Panc1 (cell line): ENCODE measurements at regions not wholly inside any gene's neighbourhood (a gene's known extent, or its start where the extent isn't known, plus 50 kb on each side); places are given as distances from the start of the nearest gene placed in this dataset.

ENCODE experiments used
- ATAC-seq: fragments of 200-7000 bp; cut with Tn5 transposase; 2 replicates; pipeline ENCODE4 v1.9.1; 2020; ENCODE audit warnings: mild to moderate bottlenecking, moderate library complexity
- BruUV-seq: library from RNA; stranded (reverse); fragments of 400-500 nt; replicated peaks from 2 replicates; lab custom pipeline; 2021; lab: Mats Ljungman, UMichigan
- CTCF ChIA-PET: fragments of 300-600 bp; sonication (Branson Sonifier 250); formaldehyde crosslinking; loops from one replicate; lab custom pipeline; 2022; ENCODE audit warnings: antibody characterized with exemption; lab: Charles Lee
- POLR2A ChIA-PET: fragments of 300-600 bp; sonication (Branson Sonifier 250); formaldehyde crosslinking; loops from one replicate; lab custom pipeline; 2022; ENCODE audit warnings: antibody characterized with exemption; lab: Charles Lee
- DNase-seq: peaks from one replicate; pipeline ENCODE4 v3.0.0-alpha.2; 2010; ENCODE audit warnings: low read depth, low spot score
- H3K27ac ChIP-seq: 2 replicates; pipeline ENCODE4 v1.5.1; 2011; ENCODE audit warnings: mild to moderate bottlenecking, low read length, inconsistent platforms
- H3K27me3 ChIP-seq: fragments of 200-500 bp; sonication (Bioruptor generic); 2 replicates; pipeline ENCODE4 v1.6.0; 2014; ENCODE audit warnings: low read length, inconsistent platforms; ENCODE audit not compliant: control insufficient read depth, insufficient read depth
- H3K36me3 ChIP-seq: fragments of 200-500 bp; sonication (Bioruptor generic); 2 replicates; pipeline ENCODE4 v1.5.1; 2014; ENCODE audit warnings: inconsistent platforms, mild to moderate bottlenecking, low read length, moderate library complexity; ENCODE audit not compliant: control insufficient read depth, insufficient read depth
- H3K4me1 ChIP-seq: 2 replicates; pipeline ENCODE4 v1.5.1; 2011; ENCODE audit warnings: inconsistent platforms, mild to moderate bottlenecking, low read length, moderate library complexity; ENCODE audit not compliant: control insufficient read depth, insufficient read depth
- H3K4me3 ChIP-seq, 2 experiments: 2 replicates each; pipeline ENCODE4 v1.5.1; 2011 to 2012; ENCODE audit warnings: low read depth in 2 of 2, low read length in 2 of 2, mild to moderate bottlenecking in 2 of 2, inconsistent platforms in 1 of 2, moderate library complexity in 1 of 2
- H3K9me3 ChIP-seq: fragments of 200-500 bp; sonication (Bioruptor generic); 2 replicates; pipeline ENCODE4 v1.5.1; 2014; ENCODE audit warnings: low read depth, mild to moderate bottlenecking, inconsistent platforms, low read length, moderate library complexity; ENCODE audit not compliant: control insufficient read depth, insufficient read depth
- POLR2AphosphoS5 ChIP-seq: IDR thresholded peaks from 2 replicates; pipeline ENCODE4 v1.6.1; 2012; ENCODE audit warnings: mild to moderate bottlenecking, low read depth, low read length, moderate library complexity
- SIN3A ChIP-seq: IDR thresholded peaks from 2 replicates; pipeline ENCODE4 v1.6.1; 2012; ENCODE audit warnings: low read depth, mild to moderate bottlenecking, low read length, moderate library complexity, borderline replicate concordance; ENCODE audit not compliant: insufficient read depth
- TCF7L2 ChIP-seq: IDR thresholded peaks from 2 replicates; pipeline ENCODE4 v1.6.1; 2011; ENCODE audit warnings: mild to moderate bottlenecking, low read depth, low read length, inconsistent platforms
- in situ Hi-C: cut with HindIII; loops from 2 replicates; pipeline ENCODE4 v1.10.0; 2016; ENCODE audit warnings: low sequenced_read_pairs, low pct_unique_long_range_greater_than_20kb
- intact Hi-C: fragments of 100-400 bp; cut with micrococcal nuclease; formaldehyde crosslinking; loops from one replicate; pipeline ENCODE4 v1.10.0; 2022; ENCODE audit not compliant: unreplicated experiment
- TF ChIP-seq, protein P1 (sequence below): fragments of 450-650 bp; IDR thresholded peaks from 2 replicates; pipeline ENCODE4 v1.5.1; 2017; ENCODE audit warnings: mild to moderate bottlenecking
- TF ChIP-seq, protein P2 (sequence below), 2 experiments: IDR thresholded peaks; 2 replicates each; pipeline ENCODE4 v1.6.1; 2011 to 2012; ENCODE audit warnings: low read depth in 2 of 2, control low read depth in 1 of 2, low read length in 1 of 2, mild to moderate bottlenecking in 1 of 2, moderate library complexity in 1 of 2; ENCODE audit not compliant: insufficient read depth in 1 of 2

DNA sequence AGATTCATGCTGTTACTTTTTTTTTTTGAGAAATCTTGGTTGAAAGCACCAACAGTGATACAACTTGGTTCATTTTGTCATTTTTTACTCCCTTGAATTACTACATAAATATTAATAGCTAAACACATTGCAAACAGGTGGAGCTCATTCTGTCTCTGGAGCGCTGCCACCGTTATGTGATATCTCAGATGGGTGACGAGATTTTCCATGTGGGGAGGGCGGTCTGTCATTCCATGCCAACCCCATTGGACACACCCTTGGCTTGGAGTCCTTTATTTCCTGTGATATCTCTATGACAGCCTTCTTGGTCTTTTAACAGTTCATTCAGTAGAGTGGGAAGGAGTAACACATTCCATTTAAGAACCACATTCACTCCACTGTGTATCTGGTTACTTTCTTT, 794.8 kb downstream of the SATB2 start:
- BruUV-seq: no TSS peak
- ChIA-PET POLR2A (no interaction called here), CTCF (no interaction called here)
- Histone ChIP-seq H3K27ac (no peak overlapping the region), H3K27me3 (no peaks in the 10 kb centered on the region), H3K4me3 (no peak overlapping the region), H3K4me1 (no peaks in the 10 kb centered on the region), H3K36me3 (no peaks in the 10 kb centered on the region), H3K9me3 (no peaks in the 10 kb centered on the region)
- in situ Hi-C loops (no loop called here), intact Hi-C loops (no loop called here)
- no peak for ATAC-seq
- TF ChIP-seq TCF7L2: no peak
- TF ChIP-seq, protein P1, sequence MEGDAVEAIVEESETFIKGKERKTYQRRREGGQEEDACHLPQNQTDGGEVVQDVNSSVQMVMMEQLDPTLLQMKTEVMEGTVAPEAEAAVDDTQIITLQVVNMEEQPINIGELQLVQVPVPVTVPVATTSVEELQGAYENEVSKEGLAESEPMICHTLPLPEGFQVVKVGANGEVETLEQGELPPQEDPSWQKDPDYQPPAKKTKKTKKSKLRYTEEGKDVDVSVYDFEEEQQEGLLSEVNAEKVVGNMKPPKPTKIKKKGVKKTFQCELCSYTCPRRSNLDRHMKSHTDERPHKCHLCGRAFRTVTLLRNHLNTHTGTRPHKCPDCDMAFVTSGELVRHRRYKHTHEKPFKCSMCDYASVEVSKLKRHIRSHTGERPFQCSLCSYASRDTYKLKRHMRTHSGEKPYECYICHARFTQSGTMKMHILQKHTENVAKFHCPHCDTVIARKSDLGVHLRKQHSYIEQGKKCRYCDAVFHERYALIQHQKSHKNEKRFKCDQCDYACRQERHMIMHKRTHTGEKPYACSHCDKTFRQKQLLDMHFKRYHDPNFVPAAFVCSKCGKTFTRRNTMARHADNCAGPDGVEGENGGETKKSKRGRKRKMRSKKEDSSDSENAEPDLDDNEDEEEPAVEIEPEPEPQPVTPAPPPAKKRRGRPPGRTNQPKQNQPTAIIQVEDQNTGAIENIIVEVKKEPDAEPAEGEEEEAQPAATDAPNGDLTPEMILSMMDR: no peak
- TF ChIP-seq POLR2AphosphoS5: no peak
- TF ChIP-seq, protein P2, sequence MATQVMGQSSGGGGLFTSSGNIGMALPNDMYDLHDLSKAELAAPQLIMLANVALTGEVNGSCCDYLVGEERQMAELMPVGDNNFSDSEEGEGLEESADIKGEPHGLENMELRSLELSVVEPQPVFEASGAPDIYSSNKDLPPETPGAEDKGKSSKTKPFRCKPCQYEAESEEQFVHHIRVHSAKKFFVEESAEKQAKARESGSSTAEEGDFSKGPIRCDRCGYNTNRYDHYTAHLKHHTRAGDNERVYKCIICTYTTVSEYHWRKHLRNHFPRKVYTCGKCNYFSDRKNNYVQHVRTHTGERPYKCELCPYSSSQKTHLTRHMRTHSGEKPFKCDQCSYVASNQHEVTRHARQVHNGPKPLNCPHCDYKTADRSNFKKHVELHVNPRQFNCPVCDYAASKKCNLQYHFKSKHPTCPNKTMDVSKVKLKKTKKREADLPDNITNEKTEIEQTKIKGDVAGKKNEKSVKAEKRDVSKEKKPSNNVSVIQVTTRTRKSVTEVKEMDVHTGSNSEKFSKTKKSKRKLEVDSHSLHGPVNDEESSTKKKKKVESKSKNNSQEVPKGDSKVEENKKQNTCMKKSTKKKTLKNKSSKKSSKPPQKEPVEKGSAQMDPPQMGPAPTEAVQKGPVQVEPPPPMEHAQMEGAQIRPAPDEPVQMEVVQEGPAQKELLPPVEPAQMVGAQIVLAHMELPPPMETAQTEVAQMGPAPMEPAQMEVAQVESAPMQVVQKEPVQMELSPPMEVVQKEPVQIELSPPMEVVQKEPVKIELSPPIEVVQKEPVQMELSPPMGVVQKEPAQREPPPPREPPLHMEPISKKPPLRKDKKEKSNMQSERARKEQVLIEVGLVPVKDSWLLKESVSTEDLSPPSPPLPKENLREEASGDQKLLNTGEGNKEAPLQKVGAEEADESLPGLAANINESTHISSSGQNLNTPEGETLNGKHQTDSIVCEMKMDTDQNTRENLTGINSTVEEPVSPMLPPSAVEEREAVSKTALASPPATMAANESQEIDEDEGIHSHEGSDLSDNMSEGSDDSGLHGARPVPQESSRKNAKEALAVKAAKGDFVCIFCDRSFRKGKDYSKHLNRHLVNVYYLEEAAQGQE (IDR thresholded peaks at IDR 0.05; ENCODE audit: insufficient read depth in 1 of 2, low read depth in 2 of 2, low read length in 1 of 2): no peak
- TF ChIP-seq SIN3A: no peak
- DNase-seq: no peak

DNA sequence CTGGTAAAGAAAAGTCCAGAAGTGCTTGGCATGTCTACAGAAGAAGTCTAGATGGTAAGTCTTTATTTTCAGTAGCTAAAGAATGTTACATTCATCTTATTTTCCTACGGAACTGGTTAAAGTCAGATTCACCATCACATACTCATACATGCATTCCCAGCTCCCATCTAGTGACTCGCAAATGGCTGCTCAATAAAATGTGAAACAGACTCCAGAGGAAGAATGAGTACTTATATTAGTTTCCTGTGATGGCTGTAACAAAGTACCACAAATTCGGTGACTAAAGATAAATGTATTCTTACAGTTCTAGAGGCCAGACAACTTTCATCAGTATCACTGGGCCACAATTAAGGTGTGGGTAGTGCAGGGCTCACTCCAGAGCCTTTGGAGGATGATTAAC, 797.2 kb downstream of the SATB2 start:
- no peak overlapping the region for H3K4me3 ChIP-seq
- in situ Hi-C loops (no loop called here), intact Hi-C loops (no loop called here)
- ChIA-PET POLR2A (no interaction called here), CTCF (no interaction called here)
- ATAC-seq: no peak
- no peak overlapping the region for H3K27ac ChIP-seq
- H3K4me1 ChIP-seq: no peaks in the 10 kb centered on the region
- H3K27me3 ChIP-seq: no peaks in the 10 kb centered on the region
- DNase-seq: no peak
- TF ChIP-seq, protein P1: no peak
- TF ChIP-seq TCF7L2 (no peak), SIN3A (no peak), POLR2AphosphoS5 (no peak)
- TF ChIP-seq, protein P2 (IDR thresholded peaks at IDR 0.05; ENCODE audit: insufficient read depth in 1 of 2, low read depth in 2 of 2, low read length in 1 of 2): no peak
- H3K9me3 ChIP-seq: no peaks in the 10 kb centered on the region
- H3K36me3 ChIP-seq: no peaks in the 10 kb centered on the region
- no TSS peak for BruUV-seq
